GM10266 (cell line): ENCODE measurements at regions not wholly inside any gene's neighbourhood (a gene's known extent, or its start where the extent isn't known, plus 50 kb on each side); places are given as distances from the start of the nearest gene placed in this dataset.

Experiments used
- DNase-seq: peaks from one replicate; pipeline ENCODE4 v3.0.0; 2012; ENCODE audit errors: extremely low spot score
- TF ChIP-seq, protein P1 (sequence below): IDR thresholded peaks from 2 replicates; pipeline ENCODE4 v1.5.1; 2012; ENCODE audit warnings: mild to moderate bottlenecking, low read depth; ENCODE audit not compliant: control insufficient read depth, insufficient read depth; ENCODE audit errors: missing control alignments

DNA sequence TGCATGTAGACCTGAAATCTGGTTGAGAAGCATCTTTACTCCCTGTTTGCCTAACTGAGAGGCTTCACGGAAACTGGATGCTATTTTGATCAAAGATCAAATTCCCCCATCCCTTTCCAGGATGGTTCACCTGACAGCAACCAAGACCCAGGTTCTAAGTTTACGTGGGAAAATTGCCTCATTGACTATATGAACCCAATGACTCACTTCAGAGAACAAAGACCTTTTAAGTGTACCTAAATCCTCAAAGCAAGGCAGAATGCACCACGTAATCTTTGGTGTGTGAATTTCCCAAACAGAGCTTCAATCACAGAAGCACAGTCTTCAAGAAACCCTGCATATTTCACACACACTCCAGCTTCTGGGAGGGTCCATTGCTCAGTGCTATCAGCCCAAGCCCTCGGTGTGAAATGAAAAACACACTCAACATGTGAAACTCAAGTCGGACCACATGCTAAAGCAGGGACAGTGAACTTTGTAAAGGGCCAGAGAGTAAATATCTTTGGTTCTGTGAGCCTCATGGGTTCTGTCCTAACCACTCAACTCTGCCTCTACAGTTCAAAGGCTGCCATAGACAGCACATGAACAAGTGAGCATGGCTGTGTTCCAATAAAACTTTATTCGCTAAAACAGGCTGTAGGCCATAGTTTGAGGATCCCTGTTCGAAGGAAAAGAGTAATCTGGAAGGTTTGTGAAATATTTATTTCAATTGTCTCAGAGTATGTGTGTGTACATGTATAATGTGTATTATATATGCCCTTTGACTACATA lies 275.6 kb upstream of the FOXK1 start:
- TF ChIP-seq, protein P1, sequence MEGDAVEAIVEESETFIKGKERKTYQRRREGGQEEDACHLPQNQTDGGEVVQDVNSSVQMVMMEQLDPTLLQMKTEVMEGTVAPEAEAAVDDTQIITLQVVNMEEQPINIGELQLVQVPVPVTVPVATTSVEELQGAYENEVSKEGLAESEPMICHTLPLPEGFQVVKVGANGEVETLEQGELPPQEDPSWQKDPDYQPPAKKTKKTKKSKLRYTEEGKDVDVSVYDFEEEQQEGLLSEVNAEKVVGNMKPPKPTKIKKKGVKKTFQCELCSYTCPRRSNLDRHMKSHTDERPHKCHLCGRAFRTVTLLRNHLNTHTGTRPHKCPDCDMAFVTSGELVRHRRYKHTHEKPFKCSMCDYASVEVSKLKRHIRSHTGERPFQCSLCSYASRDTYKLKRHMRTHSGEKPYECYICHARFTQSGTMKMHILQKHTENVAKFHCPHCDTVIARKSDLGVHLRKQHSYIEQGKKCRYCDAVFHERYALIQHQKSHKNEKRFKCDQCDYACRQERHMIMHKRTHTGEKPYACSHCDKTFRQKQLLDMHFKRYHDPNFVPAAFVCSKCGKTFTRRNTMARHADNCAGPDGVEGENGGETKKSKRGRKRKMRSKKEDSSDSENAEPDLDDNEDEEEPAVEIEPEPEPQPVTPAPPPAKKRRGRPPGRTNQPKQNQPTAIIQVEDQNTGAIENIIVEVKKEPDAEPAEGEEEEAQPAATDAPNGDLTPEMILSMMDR = no peak

DNA sequence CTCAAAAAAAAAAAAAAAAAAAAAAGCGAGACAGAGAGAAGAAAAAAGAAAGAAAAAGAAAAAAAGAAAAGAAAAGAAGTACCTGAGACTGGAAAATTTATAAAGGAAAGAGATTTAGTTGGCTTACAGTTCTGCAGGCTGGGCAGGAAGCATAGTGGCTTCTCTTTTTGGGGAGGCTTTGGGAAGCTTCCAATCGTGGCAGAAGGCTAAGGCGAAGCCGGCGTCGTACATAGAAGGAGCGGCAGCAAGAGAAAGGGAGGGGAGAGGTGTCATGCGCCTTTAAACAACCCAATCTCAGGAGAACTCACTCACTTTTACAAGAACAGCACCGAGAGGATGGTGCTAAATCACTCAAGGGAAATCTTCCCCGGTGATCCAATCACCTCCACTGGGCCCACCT lies 272.1 kb upstream of the FOXK1 start:
- DNase-seq = no peak
- TF ChIP-seq, protein P1 = no peak

More for the DNA sequence above, 275.6 kb upstream of the FOXK1 start:
- DNase-seq = no peak

DNA sequence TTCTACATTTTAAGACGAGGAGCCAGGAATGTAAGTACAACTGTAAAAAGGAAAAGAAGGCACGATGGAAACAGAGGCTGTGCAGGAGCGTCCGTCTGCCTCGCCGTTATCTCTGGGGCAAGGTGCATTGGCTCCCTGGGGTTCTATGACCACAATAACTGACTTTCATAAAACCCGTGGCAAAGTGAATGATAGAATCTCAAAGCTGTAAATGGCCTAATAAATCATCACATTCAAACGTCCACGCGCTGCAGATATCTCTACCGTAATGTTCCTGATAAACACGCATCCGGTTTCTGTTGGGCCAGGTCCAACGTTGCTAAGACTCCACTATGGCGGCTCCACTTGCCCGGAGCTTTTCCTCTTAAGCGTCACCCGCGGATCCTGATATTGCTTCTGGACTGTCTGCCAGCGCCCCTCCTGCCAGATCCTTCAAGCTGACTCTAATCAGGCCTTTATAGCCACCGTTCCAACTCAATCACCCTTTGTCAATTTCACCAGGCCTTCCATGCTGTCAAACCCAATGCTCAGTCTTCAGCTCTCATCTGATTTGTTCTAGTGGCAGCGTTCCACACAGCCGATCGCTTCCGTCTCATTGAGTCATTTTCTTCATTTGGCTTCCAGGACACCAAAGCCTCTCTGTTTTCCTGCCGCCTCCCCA lies 265.6 kb upstream of the FOXK1 start:
- TF ChIP-seq, protein P1 = no peak
- no peak for DNase-seq

DNA sequence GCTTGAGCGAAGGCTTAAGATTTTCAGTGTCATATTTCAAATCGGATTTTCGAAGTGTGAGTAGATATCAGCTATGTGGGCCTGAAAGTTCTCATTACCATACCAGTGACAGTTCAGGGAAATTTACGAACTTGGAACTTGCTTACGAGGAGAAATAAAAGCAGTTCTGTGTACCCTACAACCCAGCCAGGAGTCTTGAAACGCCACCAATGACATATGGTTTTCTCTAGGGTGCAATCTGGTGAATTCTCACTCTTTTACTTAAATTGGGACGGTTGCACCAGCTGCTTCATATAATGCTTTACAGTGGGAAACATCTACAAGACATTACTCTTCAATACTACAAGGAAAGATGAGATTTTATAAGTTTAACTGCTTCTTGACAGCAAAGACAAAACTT lies 253.6 kb upstream of the FOXK1 start:
- DNase-seq = no peak
- TF ChIP-seq, protein P1 = no peak

DNA sequence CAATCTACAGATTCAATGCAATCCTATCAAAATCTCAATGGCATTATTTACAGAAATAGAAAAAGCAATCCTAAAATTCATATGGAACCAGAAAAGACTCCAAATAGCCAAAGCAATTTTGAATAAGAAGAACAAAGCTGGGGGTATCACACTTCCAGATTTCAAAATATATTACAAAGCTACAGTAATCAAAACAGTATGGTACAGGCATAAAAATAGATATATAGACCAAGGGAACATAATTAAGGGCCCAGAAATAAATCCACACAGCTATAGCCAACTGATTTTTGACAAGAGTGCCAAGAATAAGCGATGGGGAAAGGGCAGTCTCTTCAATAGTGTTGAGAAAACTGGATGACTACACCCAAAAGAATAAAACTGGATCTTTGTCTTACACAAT lies 251.9 kb upstream of the FOXK1 start:
- TF ChIP-seq, protein P1 = no peak
- DNase-seq = no peak

DNA sequence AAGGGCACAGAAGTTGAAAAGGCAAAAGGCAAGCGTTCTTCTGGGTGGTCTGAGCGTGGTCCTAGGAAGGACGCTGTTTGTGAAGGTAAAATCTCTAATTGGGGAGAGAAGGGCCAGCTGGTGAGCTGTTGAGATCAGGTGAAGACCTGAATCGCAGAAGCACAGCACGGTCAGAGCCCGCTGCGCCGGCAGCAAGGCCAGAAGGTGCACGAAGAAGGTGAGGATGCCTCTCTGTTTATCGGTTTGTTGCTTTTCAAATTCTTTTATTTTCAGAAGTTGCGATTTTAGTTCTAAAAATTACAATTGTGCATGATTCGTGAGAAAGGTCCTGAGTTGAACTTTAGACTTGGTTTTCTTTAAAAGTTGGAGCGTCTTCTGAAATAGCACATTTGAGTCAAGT lies 247.8 kb upstream of the FOXK1 start:
- TF ChIP-seq, protein P1 = no peak
- no peak for DNase-seq

DNA sequence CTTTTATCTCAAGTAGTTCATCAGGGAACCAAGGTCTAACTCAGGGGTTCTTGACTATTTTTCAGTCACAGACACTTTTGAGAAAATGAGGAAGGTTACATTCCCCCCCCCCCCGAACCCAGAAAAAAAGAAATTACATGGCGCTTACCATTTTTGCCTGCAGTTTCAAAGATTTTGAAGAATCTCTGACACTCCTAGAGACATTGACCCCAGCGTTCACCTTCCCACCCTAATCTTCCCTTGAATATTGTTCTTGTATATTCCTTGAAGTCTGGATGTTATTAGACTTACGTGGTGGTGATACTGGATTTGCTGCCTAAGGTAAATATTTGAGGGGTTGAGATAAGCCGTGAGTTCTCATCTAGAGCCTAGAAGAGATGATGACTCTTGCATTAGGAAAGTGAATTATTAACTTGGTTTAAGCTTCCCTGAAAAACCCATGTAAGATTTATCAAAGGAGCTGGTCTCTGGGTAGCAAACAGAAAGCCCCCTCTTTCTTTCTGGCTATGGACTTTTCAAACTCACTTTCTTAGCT lies 245.7 kb upstream of the FOXK1 start:
- TF ChIP-seq, protein P1 = no peak
- no peak for DNase-seq
